CD14-positive monocyte (primary cell): ENCODE measurements at regions not wholly inside any gene's neighbourhood (a gene's known extent, or its start where the extent isn't known, plus 50 kb on each side); places are given as distances from the start of the nearest gene placed in this dataset.

Experiments used
- DNase-seq, 3 donors: peaks; one replicate each; pipeline ENCODE4 v3.0.0-alpha.2; 2011 to 2022
- H2AFZ ChIP-seq: 2 replicates; pipeline ENCODE4 v1.6.0; 2012; ENCODE audit warnings: mild to moderate bottlenecking, low read depth, low read length, inconsistent platforms; ENCODE audit not compliant: insufficient read depth, poor library complexity, severe bottlenecking
- H3K27ac ChIP-seq, 2 donors: 1 replicate in 1 of 2; 2 replicates in 1 of 2; pipeline ENCODE4 v1.5.1; 2012 to 2013; ENCODE audit warnings: low read length in 2 of 2, control low read depth in 1 of 2, inconsistent platforms in 1 of 2, low read depth in 1 of 2, mild to moderate bottlenecking in 1 of 2
- H3K27me3 ChIP-seq, 2 donors: one replicate each; pipeline versions ENCODE4 v1.6.0 to v1.6.1; 2011 to 2013; ENCODE audit warnings: low read length in 2 of 2; ENCODE audit not compliant: control insufficient read depth in 2 of 2, insufficient read depth in 2 of 2
- H3K36me3 ChIP-seq, 2 donors: replicated peaks in 1 of 2; 1 replicate in 1 of 2; 2 replicates in 1 of 2; pipeline versions ENCODE4 v1.5.1 to v1.6.1; 2012 to 2013; ENCODE audit warnings: low read length in 2 of 2, control low read depth in 1 of 2, inconsistent platforms in 1 of 2, mild to moderate bottlenecking in 1 of 2; ENCODE audit not compliant: insufficient read depth in 2 of 2, control insufficient read depth in 1 of 2
- H3K4me1 ChIP-seq, 2 donors: 1 replicate in 1 of 2; 2 replicates in 1 of 2; pipeline versions ENCODE4 v1.5.1 to v1.6.1; 2012 to 2013; ENCODE audit warnings: low read length in 2 of 2, control low read depth in 1 of 2, inconsistent platforms in 1 of 2, mild to moderate bottlenecking in 1 of 2, moderate library complexity in 1 of 2; ENCODE audit not compliant: insufficient read depth in 2 of 2, control insufficient read depth in 1 of 2
- H3K4me2 ChIP-seq: replicated peaks from 2 replicates; pipeline ENCODE3; 2012; ENCODE audit warnings: low read length, moderate library complexity, mild to moderate bottlenecking; ENCODE audit not compliant: poor library complexity, severe bottlenecking; ENCODE audit errors: extremely low read depth
- H3K4me3 ChIP-seq, 3 experiments: fragments of 200-600 bp in 1 of 3; sonication (generic) in 1 of 3; replicated peaks in 1 of 3; 1 replicate in 2 of 3; 2 replicates in 1 of 3; pipeline ENCODE4 v1.5.1; 2011 to 2013; ENCODE audit warnings: low read length in 3 of 3, mild to moderate bottlenecking in 3 of 3, control low read depth in 2 of 3, low read depth in 2 of 3, inconsistent platforms in 1 of 3, moderate library complexity in 1 of 3
- H3K79me2 ChIP-seq: 2 replicates; pipeline ENCODE4 v1.6.0; 2012; ENCODE audit warnings: mild to moderate bottlenecking, control low read depth, inconsistent platforms, low read length, moderate library complexity; ENCODE audit not compliant: insufficient read depth
- H3K9ac ChIP-seq: 2 replicates; pipeline ENCODE4 v1.6.0; 2017; ENCODE audit warnings: low read length, mild to moderate bottlenecking; ENCODE audit not compliant: insufficient read depth, poor library complexity, severe bottlenecking
- H3K9me3 ChIP-seq, 2 donors: replicated peaks in 1 of 2; 1 replicate in 1 of 2; 2 replicates in 1 of 2; pipeline versions ENCODE4 v1.5.1 to v1.6.1; 2012 to 2013; ENCODE audit warnings: low read length in 2 of 2, control low read depth in 1 of 2; ENCODE audit not compliant: control insufficient read depth in 1 of 2, insufficient read depth in 1 of 2
- H4K20me1 ChIP-seq: 2 replicates; pipeline ENCODE4 v1.6.0; 2012; ENCODE audit warnings: mild to moderate bottlenecking, low read length, control low read depth, moderate library complexity; ENCODE audit not compliant: insufficient read depth
- H3K27ac Mint-ChIP-seq, 7 donors: one replicate each; pipeline ENCODE4 v1.8.0; 2020; ENCODE audit warnings: mild to moderate bottlenecking in 7 of 7, mixed read lengths in 7 of 7, moderate library complexity in 6 of 7, inconsistent platforms in 2 of 7
- H3K27me3 Mint-ChIP-seq, 3 donors: one replicate each; pipeline ENCODE4 v1.8.0; 2021 to 2022; ENCODE audit warnings: low read depth in 3 of 3, mild to moderate bottlenecking in 3 of 3, mixed read lengths in 3 of 3, moderate library complexity in 3 of 3, inconsistent platforms in 1 of 3
- H3K36me3 Mint-ChIP-seq, 2 donors: one replicate each; pipeline ENCODE4 v1.8.0; 2020; ENCODE audit warnings: mixed read lengths in 2 of 2, inconsistent platforms in 1 of 2, mild to moderate bottlenecking in 1 of 2
- H3K4me1 Mint-ChIP-seq: one replicate; pipeline ENCODE4 v1.8.0; 2020; ENCODE audit warnings: mild to moderate bottlenecking, mixed read lengths
- H3K4me3 Mint-ChIP-seq, 2 donors: one replicate each; pipeline ENCODE4 v1.8.0; 2020; ENCODE audit warnings: mild to moderate bottlenecking in 2 of 2, mixed read lengths in 2 of 2, moderate library complexity in 1 of 2
- H3K9me3 Mint-ChIP-seq, 7 donors: one replicate each; pipeline ENCODE4 v1.8.0; 2020 to 2022; ENCODE audit warnings: mixed read lengths in 7 of 7, mild to moderate bottlenecking in 6 of 7, moderate library complexity in 6 of 7, inconsistent platforms in 2 of 7
- WGBS: methylation state at CpG from one replicate; pipeline ENCODE4 v1.1.5; 2013; ENCODE audit warnings: missing lambda C conversion rate; ENCODE audit not compliant: insufficient coverage; 5-methylcytosine and 5-hydroxymethylcytosine counted together
- intact Hi-C, 2 donors: fragments of 100-400 bp; cut with micrococcal nuclease; formaldehyde crosslinking; loops; one replicate each; pipeline versions ENCODE4 v1.15.0 to v1.15.1; 2023
- TF ChIP-seq, protein P1 (sequence below): fragments of 200-600 bp; IDR thresholded peaks from one replicate; pipeline ENCODE4 v1.8.0; 2022; ENCODE audit warnings: antibody characterized with exemption, mild to moderate bottlenecking

GRCh38 chr5:28483327-28484025 is 1445.1 kb upstream of the CDH9 start:
- no peaks in the 10 kb centered on the region for H3K27me3 ChIP-seq
- H3K79me2 ChIP-seq = no peaks in the 10 kb centered on the region
- no peaks in the 10 kb centered on the region for H4K20me1 ChIP-seq
- no peak overlapping the region for H3K27ac ChIP-seq
- Mint-ChIP-seq H3K27ac (no peak overlapping the region), H3K36me3 (no peaks in the 10 kb centered on the region), H3K9me3 (peaks cover 0 to 14% (median 6%) of the 10 kb centered on the region in 7 donors), H3K27me3 (no peaks in the 10 kb centered on the region), H3K4me1 (no peaks in the 10 kb centered on the region), H3K4me3 (no peak overlapping the region)
- no peak overlapping the region for H3K4me2 ChIP-seq
- H3K9ac ChIP-seq = no peak overlapping the region
- TF ChIP-seq, protein P1, sequence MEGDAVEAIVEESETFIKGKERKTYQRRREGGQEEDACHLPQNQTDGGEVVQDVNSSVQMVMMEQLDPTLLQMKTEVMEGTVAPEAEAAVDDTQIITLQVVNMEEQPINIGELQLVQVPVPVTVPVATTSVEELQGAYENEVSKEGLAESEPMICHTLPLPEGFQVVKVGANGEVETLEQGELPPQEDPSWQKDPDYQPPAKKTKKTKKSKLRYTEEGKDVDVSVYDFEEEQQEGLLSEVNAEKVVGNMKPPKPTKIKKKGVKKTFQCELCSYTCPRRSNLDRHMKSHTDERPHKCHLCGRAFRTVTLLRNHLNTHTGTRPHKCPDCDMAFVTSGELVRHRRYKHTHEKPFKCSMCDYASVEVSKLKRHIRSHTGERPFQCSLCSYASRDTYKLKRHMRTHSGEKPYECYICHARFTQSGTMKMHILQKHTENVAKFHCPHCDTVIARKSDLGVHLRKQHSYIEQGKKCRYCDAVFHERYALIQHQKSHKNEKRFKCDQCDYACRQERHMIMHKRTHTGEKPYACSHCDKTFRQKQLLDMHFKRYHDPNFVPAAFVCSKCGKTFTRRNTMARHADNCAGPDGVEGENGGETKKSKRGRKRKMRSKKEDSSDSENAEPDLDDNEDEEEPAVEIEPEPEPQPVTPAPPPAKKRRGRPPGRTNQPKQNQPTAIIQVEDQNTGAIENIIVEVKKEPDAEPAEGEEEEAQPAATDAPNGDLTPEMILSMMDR = no peak
- H3K36me3 ChIP-seq = no peaks in the 10 kb centered on the region
- 91% methylated on average over 12 of the region's 21 CpGs for WGBS
- no peaks in the 10 kb centered on the region for H3K4me1 ChIP-seq
- intact Hi-C loops = no loop called here
- no peak for DNase-seq
- H3K9me3 ChIP-seq = peaks cover 9 to 11% of the 10 kb centered on the region in 2 donors
- no peak overlapping the region for H3K4me3 ChIP-seq
- no peak overlapping the region for H2AFZ ChIP-seq

GRCh38 chr5:28473531-28474107 is 1435.2 kb upstream of the CDH9 start:
- no peak for DNase-seq
- H3K27ac ChIP-seq = no peak overlapping the region
- Mint-ChIP-seq H3K36me3 (no peaks in the 10 kb centered on the region), H3K27ac (no peak overlapping the region), H3K27me3 (no peaks in the 10 kb centered on the region), H3K4me3 (no peak overlapping the region), H3K9me3 (peaks cover 0 to 2% (median 0%) of the 10 kb centered on the region in 7 donors), H3K4me1 (no peaks in the 10 kb centered on the region)
- no peak overlapping the region for H3K4me2 ChIP-seq
- no peaks in the 10 kb centered on the region for H3K27me3 ChIP-seq
- TF ChIP-seq, protein P1 = no peak
- WGBS = no CpG with 5 or more reads among the region's 4 CpGs
- no peaks in the 10 kb centered on the region for H3K79me2 ChIP-seq
- intact Hi-C loops = no loop called here
- H3K4me3 ChIP-seq = no peak overlapping the region
- H3K9ac ChIP-seq = no peak overlapping the region
- no peaks in the 10 kb centered on the region for H4K20me1 ChIP-seq
- no peaks in the 10 kb centered on the region for H3K4me1 ChIP-seq
- no peak overlapping the region for H2AFZ ChIP-seq
- H3K36me3 ChIP-seq = no peaks in the 10 kb centered on the region
- H3K9me3 ChIP-seq = no peaks in the 10 kb centered on the region
